GM12865 (cell line): ENCODE measurements at regions not wholly inside any gene's neighbourhood (a gene's known extent, or its start where the extent isn't known, plus 50 kb on each side); places are given as distances from the start of the nearest gene placed in this dataset.

Source experiments
- DNase-seq: peaks from one replicate; pipeline ENCODE4 v3.0.0; 2010; ENCODE audit warnings: low read depth
- H3K4me3 ChIP-seq: 2 replicates; pipeline ENCODE4 v1.5.1; 2011; ENCODE audit warnings: mild to moderate bottlenecking, low read depth, low read length, control low read depth
- CTCF ChIP-seq: IDR thresholded peaks from 2 replicates; pipeline ENCODE4 v1.5.1; 2011; ENCODE audit warnings: low read length, control low read depth, low read depth, inconsistent platforms; ENCODE audit not compliant: insufficient read depth; ENCODE audit errors: missing control alignments

- no peak for DNase-seq
- no peak for TF ChIP-seq CTCF
- H3K4me3 ChIP-seq, result no peak overlapping the region
Observed at GRCh38 chr15:94555841-94556519, 324.6 kb downstream of the MCTP2 start.

- H3K4me3 ChIP-seq, result no peak overlapping the region
- no peak for TF ChIP-seq CTCF
- no peak for DNase-seq
Observed at GRCh38 chr15:94561036-94561689, 329.8 kb downstream of the MCTP2 start.

- DNase-seq, result no peak
- H3K4me3 ChIP-seq, result no peak overlapping the region
- TF ChIP-seq CTCF, result no peak
Observed at GRCh38 chr15:94563456-94563855, 332.1 kb downstream of the MCTP2 start.

- H3K4me3 ChIP-seq, result no peak overlapping the region
- peak; percentile 47 for DNase-seq
- TF ChIP-seq CTCF, result peak; percentile 84
Observed at GRCh38 chr15:94576889-94577533, 345.6 kb downstream of the MCTP2 start.

GRCh38 chr15:94579286-94579685 lies 347.9 kb downstream of the MCTP2 start:
- DNase-seq, result no peak

GRCh38 chr15:94580211-94580885 lies 349.0 kb downstream of the MCTP2 start:
- no peak overlapping the region for H3K4me3 ChIP-seq
- no peak for TF ChIP-seq CTCF
- no peak for DNase-seq

More at GRCh38 chr15:94579286-94579685, 347.9 kb downstream of the MCTP2 start:
- no peak overlapping the region for H3K4me3 ChIP-seq
- no peak for TF ChIP-seq CTCF
